ENCODE measurements at regions not wholly inside any gene's neighbourhood (a gene's known extent, or its start where the extent isn't known, plus 50 kb on each side); places are given as distances from the start of the nearest gene placed in this dataset.

GRCh38 chr6:121557146-121557940 is 121.9 kb downstream of the GJA1 start:
- TF ChIP-seq CTCF (IDR thresholded peaks at IDR 0.05) (no peak), POLR2A (IDR thresholded peaks at IDR 0.05) (no peak), POLR2AphosphoS5 (IDR thresholded peaks at IDR 0.05) (no peak)

Data from gastroesophageal sphincter (tissue), 3 donors.